ENCODE measurements at regions not wholly inside any gene's neighbourhood (a gene's known extent, or its start where the extent isn't known, plus 50 kb on each side); places are given as distances from the start of the nearest gene placed in this dataset.

GRCh38 chr6:23177806-23178205, 608.4 kb downstream of the HDGFL1 start:
- H3K4me1 ChIP-seq (ENCODE audit: control insufficient read depth, extremely low read depth, insufficient read depth, low read length), result no peaks in the 10 kb centered on the region
- H3K36me3 ChIP-seq (ENCODE audit: control insufficient read depth in 2 of 2, extremely low read depth in 1 of 2, insufficient read depth in 2 of 2, low read length in 2 of 2), result no peaks in the 10 kb centered on the region
- no peaks in the 10 kb centered on the region for H3K27me3 ChIP-seq (ENCODE audit: control insufficient read depth in 2 of 2, insufficient read depth in 2 of 2, low read length in 2 of 2)
- ChIA-PET POLR2A (no interaction called here), CTCF (interaction anchor here (1.1 kb wide), 1 partner anchor 11 kb away, joined by 4 read pairs; no protein-coding TSS in a partner anchor)
- no peaks in the 10 kb centered on the region for H3K79me2 ChIP-seq (ENCODE audit: control insufficient read depth, insufficient read depth, low read length)
- no peak for DNase-seq (ENCODE audit: low read depth, low spot score)
- H4K20me1 ChIP-seq (replicated peaks; ENCODE audit: control insufficient read depth, extremely low read depth, insufficient read depth, low read length), result no peaks in the 10 kb centered on the region
- no peak overlapping the region for H2AFZ ChIP-seq (ENCODE audit: low read depth, low read length)
- H3K9me3 ChIP-seq (replicated peaks; ENCODE audit: control insufficient read depth, insufficient read depth, low read length), result no peaks in the 10 kb centered on the region
- no peak overlapping the region for H3K4me3 ChIP-seq (replicated peaks in 1 of 3; ENCODE audit: insufficient read depth in 1 of 3, low read depth in 1 of 3, low read length in 3 of 3)
- no peak overlapping the region for H3K27ac ChIP-seq (ENCODE audit: insufficient read depth, low read depth, low read length)
- H3K9ac ChIP-seq (replicated peaks; ENCODE audit: extremely low read depth, insufficient read depth, low read length), result no peak overlapping the region
- H3K4me2 ChIP-seq (ENCODE audit: insufficient read depth, low read length), result no peak overlapping the region
- no peaks in the 10 kb centered on the region for H3K9me1 ChIP-seq (replicated peaks; ENCODE audit: control insufficient read depth, extremely low read depth, insufficient read depth, low read length)
- no TSS peak for BruUV-seq (replicated peaks)
- TF ChIP-seq CTCF (IDR thresholded peaks at IDR 0.05; ENCODE audit: extremely low read depth in 1 of 2, insufficient read depth in 1 of 2, low read depth in 1 of 2, low read length in 2 of 2), result no peak
- no peak for TF ChIP-seq FOS (IDR thresholded peaks at IDR 0.05; ENCODE audit: borderline replicate concordance, insufficient read depth, low read length)
- no peak for TF ChIP-seq EZH2 (IDR thresholded peaks at IDR 0.05; ENCODE audit: borderline replicate concordance, low read depth, low read length, severe bottlenecking)
- TF ChIP-seq, protein P1, sequence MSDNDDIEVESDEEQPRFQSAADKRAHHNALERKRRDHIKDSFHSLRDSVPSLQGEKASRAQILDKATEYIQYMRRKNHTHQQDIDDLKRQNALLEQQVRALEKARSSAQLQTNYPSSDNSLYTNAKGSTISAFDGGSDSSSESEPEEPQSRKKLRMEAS (IDR thresholded peaks at IDR 0.05; ENCODE audit: insufficient read depth, insufficient read length), result no peak
- TF ChIP-seq POLR2AphosphoS5 (IDR thresholded peaks at IDR 0.05; ENCODE audit: insufficient read depth, low read depth, low read length), result no peak
- no peak for TF ChIP-seq POLR2A (IDR thresholded peaks at IDR 0.05; ENCODE audit: low read depth, low read length)
- TF ChIP-seq JUN (IDR thresholded peaks at IDR 0.05; ENCODE audit: borderline replicate concordance, insufficient read depth, insufficient read length, low read depth), result no peak
- no peak for TF ChIP-seq MYC (IDR thresholded peaks at IDR 0.05; ENCODE audit: low read depth, low read length)
- no peak for TF ChIP-seq GATA2 (IDR thresholded peaks at IDR 0.05; ENCODE audit: insufficient read depth, insufficient read length, low read depth, low read length)
- no peak for FAIRE-seq
- intact Hi-C loops (cut with micrococcal nuclease) (no loop called here), dilution Hi-C loops (cut with MboI; ENCODE audit: extremely low pct_ligation_motif_present, low sequenced_read_pairs) (no loop called here)
